Hypothalamus (tissue), 51 donors: ENCODE measurements at regions not wholly inside any gene's neighbourhood (a gene's known extent, or its start where the extent isn't known, plus 50 kb on each side); places are given as distances from the start of the nearest gene placed in this dataset.

Source experiments
- DNase-seq, 51 donors: peaks; one replicate each; lab custom pipeline; 2025; lab: John Stamatoyannopoulos, UW

- no peak for DNase-seq
These were observed 369.0 kb upstream of the CDIN1 start for GRCh38 chr15:36210426-36210825.

- no peak for DNase-seq
These were observed 361.1 kb upstream of the CDIN1 start for GRCh38 chr15:36218322-36218721.

GRCh38 chr15:36218991-36219390 lies 360.4 kb upstream of the CDIN1 start:
- no peak for DNase-seq

GRCh38 chr15:36221992-36222391 lies 357.4 kb upstream of the CDIN1 start:
- DNase-seq, result no peak

- no peak for DNase-seq
These were observed 348.6 kb upstream of the CDIN1 start for GRCh38 chr15:36230776-36231175.

- no peak for DNase-seq
These were observed 346.9 kb upstream of the CDIN1 start for GRCh38 chr15:36232491-36232890.

DNA sequence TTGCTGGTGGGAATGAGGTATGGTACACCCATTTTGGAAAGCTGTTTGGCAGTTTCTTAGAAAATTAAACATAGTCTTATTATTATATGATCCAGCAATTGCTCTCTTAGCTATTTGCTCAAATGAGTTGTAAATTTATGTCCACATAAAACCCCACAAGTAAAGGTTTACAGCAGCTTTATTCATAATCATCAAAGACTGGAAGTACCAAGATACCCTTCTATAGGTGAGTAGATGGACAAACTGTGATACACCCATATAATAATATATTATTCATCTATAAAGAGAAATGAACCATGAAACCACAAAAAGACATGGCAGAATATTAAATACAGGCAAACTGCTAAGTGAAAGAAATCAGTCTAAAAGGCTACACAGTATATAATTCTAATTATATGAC lies 344.7 kb upstream of the CDIN1 start:
- DNase-seq, result no peak

DNA sequence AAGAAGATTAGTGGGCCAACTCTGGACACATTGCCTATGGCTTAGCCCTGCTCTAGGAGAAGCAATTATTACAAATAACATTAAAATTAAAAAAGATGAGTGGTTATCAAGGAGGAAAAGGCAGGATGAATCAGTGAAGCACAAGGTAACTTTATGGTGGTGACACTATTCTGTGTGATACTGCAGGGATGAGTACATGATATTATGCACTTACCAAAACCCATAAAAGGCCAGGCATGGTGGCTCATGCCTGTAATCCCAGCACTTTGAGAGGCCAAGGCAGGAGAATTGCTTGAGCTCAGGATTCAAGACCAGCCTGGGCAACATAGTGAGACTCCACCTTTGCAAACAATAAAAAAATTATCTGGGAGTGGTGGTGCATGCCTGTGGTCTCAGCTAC lies 344.3 kb upstream of the CDIN1 start:
- no peak for DNase-seq

- no peak for DNase-seq
These were observed 339.9 kb upstream of the CDIN1 start for GRCh38 chr15:36239509-36239908.

DNA sequence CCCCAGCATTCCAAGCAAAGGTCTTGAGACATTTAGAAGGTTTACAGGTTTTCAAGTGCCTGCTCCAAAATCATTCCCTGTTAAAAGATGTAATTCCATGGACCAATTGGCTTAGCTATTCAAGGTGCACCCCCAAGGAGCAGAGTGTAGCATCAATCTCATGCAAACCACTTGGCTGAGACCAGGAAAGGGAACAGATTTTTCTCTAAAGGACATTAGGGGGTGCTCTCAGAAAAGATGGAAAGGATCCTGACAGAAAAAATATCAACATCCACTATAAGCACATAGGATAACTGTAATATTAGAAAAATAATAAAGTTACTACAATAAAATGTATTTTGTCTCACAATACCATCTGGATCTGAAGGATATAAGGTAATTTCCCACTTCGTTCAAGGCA lies 328.0 kb upstream of the CDIN1 start:
- DNase-seq, result no peak

DNA sequence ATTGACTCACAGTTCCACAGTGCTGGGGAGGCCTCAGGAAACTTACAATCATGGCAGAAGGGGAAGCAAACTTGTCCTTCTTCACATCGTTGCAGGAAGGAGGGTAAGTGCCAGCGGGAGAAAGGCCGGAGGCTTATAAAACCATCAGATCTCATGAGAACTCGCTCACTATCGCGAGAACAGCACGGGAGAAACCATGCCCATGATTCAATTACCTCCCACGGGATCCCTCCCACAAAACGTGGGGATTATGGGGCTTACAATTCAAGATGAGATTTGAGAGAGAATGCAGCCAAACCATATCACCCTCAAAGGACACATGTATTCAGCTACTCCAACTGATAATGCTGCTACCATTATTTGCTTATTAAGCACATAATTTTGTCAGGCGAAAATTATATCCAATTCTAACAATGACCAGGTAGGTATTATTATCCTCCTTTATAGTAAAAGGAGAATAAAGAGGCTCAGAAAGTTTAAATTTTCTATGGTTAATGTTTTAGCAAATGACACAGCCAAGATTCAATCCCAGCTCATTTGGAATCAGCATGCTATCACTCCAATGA lies 327.2 kb upstream of the CDIN1 start:
- no peak for DNase-seq

DNA sequence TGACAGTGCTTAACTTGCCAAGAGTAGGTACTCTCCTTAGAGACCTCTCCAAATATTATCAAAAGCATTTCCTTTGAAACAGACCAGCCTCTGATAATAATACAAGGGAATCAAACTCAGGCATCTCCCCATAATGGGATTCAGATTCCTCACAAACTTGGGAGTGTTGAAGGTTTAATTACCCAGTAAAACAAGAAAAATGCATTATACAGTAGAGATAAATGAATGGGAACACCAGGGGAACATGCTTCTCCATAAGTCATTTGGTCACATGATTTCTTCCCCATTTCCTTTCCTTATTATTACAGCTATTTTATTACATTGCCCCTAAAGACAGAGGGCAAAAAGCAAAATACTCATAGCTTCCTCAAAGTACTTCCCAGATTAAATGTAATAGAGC lies 325.0 kb upstream of the CDIN1 start:
- no peak for DNase-seq

GRCh38 chr15:36256404-36256807 lies 323.0 kb upstream of the CDIN1 start:
- DNase-seq, result no peak

- no peak for DNase-seq
These were observed 315.8 kb upstream of the CDIN1 start for GRCh38 chr15:36263666-36264065.

DNA sequence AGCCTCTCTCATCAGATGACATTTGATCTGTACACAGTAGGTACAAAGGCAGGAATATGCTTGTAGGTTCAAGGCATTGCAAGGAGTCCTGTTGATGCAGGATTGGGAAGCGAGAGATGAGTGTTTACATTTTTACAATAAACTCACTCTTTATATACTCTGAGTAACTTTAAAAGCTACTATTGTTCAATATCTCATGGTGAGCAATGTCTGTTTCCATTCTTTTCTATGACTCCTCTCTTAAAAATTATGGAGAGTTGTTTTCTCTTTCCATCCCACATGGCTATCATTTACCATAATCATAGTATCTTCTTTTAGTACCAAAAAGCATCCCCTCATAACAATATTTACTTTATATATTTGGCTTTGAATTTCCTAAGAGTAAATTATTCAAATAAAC lies 314.0 kb upstream of the CDIN1 start:
- DNase-seq, result no peak

DNA sequence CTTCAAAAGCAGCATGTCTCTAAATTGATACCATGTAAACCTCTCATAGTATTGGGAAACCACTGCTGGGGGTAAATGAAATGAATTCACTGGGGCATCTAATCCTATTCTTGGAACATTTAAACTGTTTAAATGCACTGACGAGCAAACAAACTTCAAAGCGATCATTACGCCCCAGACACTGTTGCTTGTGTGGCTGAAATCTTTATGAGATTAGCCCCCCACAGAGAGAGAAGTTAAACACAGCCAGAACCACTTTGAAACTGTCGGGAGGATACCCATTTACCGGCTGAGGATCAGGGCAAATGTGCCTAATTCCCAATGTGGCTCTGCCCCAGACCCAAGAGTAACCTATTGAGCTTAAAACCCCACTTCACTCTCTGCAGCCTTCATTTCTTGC lies 308.4 kb upstream of the CDIN1 start:
- no peak for DNase-seq

- no peak for DNase-seq
These were observed 303.8 kb upstream of the CDIN1 start for GRCh38 chr15:36275656-36276055.

DNA sequence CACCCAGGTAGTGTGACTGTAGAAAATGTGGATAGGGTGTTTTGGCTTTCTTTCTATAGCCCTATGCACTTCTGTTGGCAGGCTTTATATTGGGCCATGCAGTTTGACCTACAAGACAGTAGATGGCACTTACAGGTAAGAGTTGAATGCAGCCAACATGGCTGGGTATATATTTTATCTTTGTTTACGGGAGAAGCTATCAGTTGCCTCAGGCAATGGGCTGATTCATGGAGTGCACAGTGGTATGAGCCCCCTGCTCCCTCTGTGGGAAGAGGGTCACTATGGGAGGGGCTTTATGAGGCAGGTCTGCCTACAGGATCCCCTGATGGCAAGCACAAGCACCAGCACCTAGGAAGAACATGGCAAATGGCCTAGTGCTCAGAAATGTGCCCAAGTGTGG lies 301.2 kb upstream of the CDIN1 start:
- no peak for DNase-seq

DNA sequence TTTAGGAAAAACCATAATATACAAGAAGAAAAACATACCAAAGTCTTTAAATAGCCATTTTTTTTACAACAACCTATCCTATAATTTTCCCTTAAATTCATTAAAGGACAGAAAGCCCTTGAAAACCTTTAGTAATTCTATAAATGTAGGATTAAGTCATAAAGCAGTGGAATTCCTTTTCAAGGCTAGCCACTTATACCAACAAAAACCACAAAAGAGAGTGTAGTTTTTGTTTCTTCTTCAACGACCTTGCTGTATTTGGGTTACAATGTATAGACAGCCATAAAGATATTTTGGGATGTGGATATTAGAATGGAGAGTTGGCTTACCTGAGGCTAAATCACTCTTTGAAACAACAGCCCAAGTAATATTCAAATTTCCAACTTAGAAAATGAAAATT lies 296.6 kb upstream of the CDIN1 start:
- no peak for DNase-seq

DNA sequence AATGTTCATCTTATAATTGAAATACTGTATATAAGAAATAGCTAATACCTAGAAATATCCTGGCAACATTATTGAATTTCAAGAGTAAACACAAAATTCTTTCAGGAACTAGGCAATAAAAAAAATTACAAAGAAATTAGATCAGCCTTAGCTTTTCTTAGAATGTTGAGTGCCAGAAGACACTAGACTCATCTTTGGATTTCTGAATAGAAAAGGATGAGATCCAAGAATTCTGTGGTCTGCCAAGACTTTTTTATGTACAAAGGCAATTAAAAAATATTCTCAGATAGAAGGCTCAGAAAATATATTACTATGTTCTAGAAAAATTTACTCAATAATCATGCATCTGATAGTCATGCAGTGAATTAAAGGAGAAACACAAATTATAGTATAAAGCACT lies 294.5 kb upstream of the CDIN1 start:
- DNase-seq, result no peak

- no peak for DNase-seq
These were observed 287.9 kb upstream of the CDIN1 start for GRCh38 chr15:36291501-36291900.

DNA sequence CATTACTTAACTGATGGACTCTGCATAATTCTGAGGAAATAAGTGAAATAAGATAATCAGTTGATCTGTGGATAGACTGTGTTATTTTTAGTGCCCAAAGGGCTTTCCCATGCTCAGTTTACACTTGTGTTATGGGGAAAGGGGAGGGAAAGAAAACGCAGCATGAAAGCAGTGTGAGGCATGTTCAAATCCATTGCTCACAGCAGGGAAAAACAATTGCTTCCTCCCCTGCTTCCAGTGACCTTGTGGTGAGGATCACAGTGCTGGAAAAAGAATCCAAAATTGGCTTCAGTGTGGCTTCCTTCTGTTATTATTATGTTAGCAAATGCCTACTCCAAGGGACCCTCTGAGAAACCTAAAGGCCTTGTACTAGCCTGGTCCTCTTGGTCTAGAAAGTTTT lies 285.1 kb upstream of the CDIN1 start:
- no peak for DNase-seq

GRCh38 chr15:36301947-36302346 lies 277.5 kb upstream of the CDIN1 start:
- DNase-seq, result no peak

- DNase-seq, result no peak
These were observed 266.4 kb upstream of the CDIN1 start for GRCh38 chr15:36313021-36313420.
